H9 (cell line): ENCODE measurements at regions not wholly inside any gene's neighbourhood (a gene's known extent, or its start where the extent isn't known, plus 50 kb on each side); places are given as distances from the start of the nearest gene placed in this dataset.

ENCODE experiments used
- DNase-seq: peaks from one replicate; pipeline ENCODE4 v3.0.0-alpha.2; 2017
- H2AFZ ChIP-seq: one replicate; pipeline ENCODE4 v1.6.1; 2013; ENCODE audit warnings: mild to moderate bottlenecking, low read length, control low read depth, moderate library complexity
- H2AK5ac ChIP-seq: 2 replicates; pipeline ENCODE4 v1.6.1; 2013; ENCODE audit warnings: low read length, control low read depth, mixed read lengths; ENCODE audit not compliant: insufficient read length
- H2BK120ac ChIP-seq: one replicate; pipeline ENCODE4 v1.6.1; 2013; ENCODE audit warnings: low read depth, mild to moderate bottlenecking, low read length, control low read depth, inconsistent platforms; ENCODE audit not compliant: poor library complexity, severe bottlenecking
- H2BK12ac ChIP-seq: 2 replicates; pipeline ENCODE4 v1.6.1; 2013; ENCODE audit warnings: low read length, control low read depth, mixed read lengths, low read depth; ENCODE audit not compliant: insufficient read length
- H2BK15ac ChIP-seq: 2 replicates; pipeline ENCODE4 v1.6.1; 2013; ENCODE audit warnings: low read depth, low read length, control low read depth
- H2BK20ac ChIP-seq: one replicate; pipeline ENCODE4 v1.6.1; 2013; ENCODE audit warnings: low read depth, mild to moderate bottlenecking, low read length, control low read depth, inconsistent platforms; ENCODE audit not compliant: poor library complexity, severe bottlenecking
- H2BK5ac ChIP-seq: 2 replicates; pipeline ENCODE4 v1.6.1; 2013; ENCODE audit warnings: low read length, control low read depth, mixed read lengths; ENCODE audit not compliant: insufficient read length
- H3K14ac ChIP-seq: 2 replicates; pipeline ENCODE4 v1.6.1; 2013; ENCODE audit warnings: low read length, control low read depth; ENCODE audit not compliant: insufficient read depth
- H3K18ac ChIP-seq: 2 replicates; pipeline ENCODE4 v1.6.1; 2013; ENCODE audit warnings: low read depth, mild to moderate bottlenecking, mixed read lengths, low read length, control low read depth; ENCODE audit not compliant: insufficient read length
- H3K23ac ChIP-seq: 2 replicates; pipeline ENCODE4 v1.6.1; 2013; ENCODE audit warnings: low read length, control low read depth, mixed read lengths, low read depth; ENCODE audit not compliant: insufficient read length
- H3K23me2 ChIP-seq: 2 replicates; pipeline ENCODE4 v1.6.1; 2013; ENCODE audit warnings: low read depth, mild to moderate bottlenecking, mixed read lengths, low read length, control low read depth; ENCODE audit not compliant: insufficient read length, poor library complexity, severe bottlenecking
- H3K27ac ChIP-seq: 2 replicates; pipeline ENCODE4 v1.5.1; 2013; ENCODE audit warnings: low read length, control low read depth, mixed read lengths, low read depth; ENCODE audit not compliant: insufficient read length
- H3K27me3 ChIP-seq: 2 replicates; pipeline ENCODE4 v1.6.1; 2013; ENCODE audit warnings: low read length, control low read depth, inconsistent platforms; ENCODE audit not compliant: insufficient read depth
- H3K4ac ChIP-seq: 2 replicates; pipeline ENCODE4 v1.6.1; 2013; ENCODE audit warnings: low read depth, mild to moderate bottlenecking, control low read depth, inconsistent platforms, low read length, moderate library complexity
- H3K4me1 ChIP-seq: 2 replicates; pipeline ENCODE4 v1.6.1; 2013; ENCODE audit warnings: low read length, control low read depth, inconsistent platforms; ENCODE audit not compliant: insufficient read depth
- H3K4me2 ChIP-seq: 2 replicates; pipeline ENCODE4 v1.6.1; 2013; ENCODE audit warnings: low read length, control low read depth, mixed read lengths; ENCODE audit not compliant: insufficient read length, insufficient read depth
- H3K56ac ChIP-seq: 2 replicates; pipeline ENCODE4 v1.6.1; 2013; ENCODE audit warnings: low read depth, mild to moderate bottlenecking, mixed read lengths, low read length, control low read depth; ENCODE audit not compliant: insufficient read length
- H3K79me1 ChIP-seq: 2 replicates; pipeline ENCODE4 v1.6.1; 2013; ENCODE audit warnings: low read depth, mild to moderate bottlenecking, moderate library complexity, low read length, control low read depth, inconsistent platforms; ENCODE audit not compliant: insufficient read depth, poor library complexity, severe bottlenecking
- H3K79me2 ChIP-seq: 2 replicates; pipeline ENCODE4 v1.6.1; 2013; ENCODE audit warnings: low read length, control low read depth, inconsistent platforms; ENCODE audit not compliant: insufficient read depth
- H3K9ac ChIP-seq: 2 replicates; pipeline ENCODE4 v1.6.1; 2013; ENCODE audit warnings: low read length, control low read depth, mixed read lengths; ENCODE audit not compliant: insufficient read length; ENCODE audit errors: extremely low read depth
- H3K9me3 ChIP-seq: one replicate; pipeline ENCODE4 v1.6.1; 2013; ENCODE audit warnings: low read depth, low read length, inconsistent platforms; ENCODE audit not compliant: control insufficient read depth
- H3T11ph ChIP-seq: one replicate; pipeline ENCODE4 v1.6.1; 2013; ENCODE audit warnings: mild to moderate bottlenecking, low read length, control low read depth, inconsistent platforms
- H4K20me1 ChIP-seq: one replicate; pipeline ENCODE4 v1.6.1; 2013; ENCODE audit not compliant: control insufficient read depth, insufficient read length, insufficient read depth
- H4K5ac ChIP-seq: 2 replicates; pipeline ENCODE4 v1.6.1; 2013; ENCODE audit warnings: low read depth, mild to moderate bottlenecking, mixed read lengths, low read length, control low read depth; ENCODE audit not compliant: insufficient read length
- H4K8ac ChIP-seq: replicated peaks from 2 replicates; pipeline ENCODE4 v1.6.1; 2013; ENCODE audit warnings: low read length, control low read depth, mixed read lengths, low read depth; ENCODE audit not compliant: insufficient read length
- H4K91ac ChIP-seq: 2 replicates; pipeline ENCODE4 v1.6.1; 2013; ENCODE audit warnings: low read depth, mild to moderate bottlenecking, moderate library complexity, mixed read lengths, low read length, control low read depth; ENCODE audit not compliant: insufficient read length
- H3K27ac Mint-ChIP-seq, 3 experiments: 2 replicates in 2 of 3; 3 replicates in 1 of 3; pipeline ENCODE4 v1.8.0; 2020 to 2021; ENCODE audit warnings: mixed read lengths in 3 of 3, mild to moderate bottlenecking in 1 of 3, moderate library complexity in 1 of 3
- H3K27me3 Mint-ChIP-seq: 2 replicates; pipeline ENCODE4 v1.8.0; 2021; ENCODE audit warnings: low read depth, mild to moderate bottlenecking, moderate library complexity, mixed read lengths
- H3K36me3 Mint-ChIP-seq, 3 experiments: 2 replicates in 2 of 3; 3 replicates in 1 of 3; pipeline ENCODE4 v1.8.0; 2020 to 2021; ENCODE audit warnings: low read depth in 3 of 3, mixed read lengths in 3 of 3; ENCODE audit not compliant: insufficient read depth in 1 of 3
- H3K4me1 Mint-ChIP-seq, 2 experiments: 2 replicates each; pipeline ENCODE4 v1.8.0; 2020; ENCODE audit warnings: mixed read lengths in 2 of 2
- H3K4me3 Mint-ChIP-seq, 2 experiments: 2 replicates in 1 of 2; 3 replicates in 1 of 2; pipeline ENCODE4 v1.8.0; 2020 to 2021; ENCODE audit warnings: mild to moderate bottlenecking in 2 of 2, mixed read lengths in 2 of 2, moderate library complexity in 1 of 2
- H3K9me3 Mint-ChIP-seq, 2 experiments: 2 replicates in 1 of 2; 3 replicates in 1 of 2; pipeline ENCODE4 v1.8.0; 2020; ENCODE audit warnings: mild to moderate bottlenecking in 2 of 2, mixed read lengths in 2 of 2, moderate library complexity in 1 of 2
- CTCF ChIP-seq: fragments of 200-600 bp; sonication (generic); conservative IDR thresholded peaks from 3 replicates; pipeline ENCODE4 v1.8.0; 2021; ENCODE audit warnings: antibody characterized with exemption, mild to moderate bottlenecking
- WGBS: extraction: QIAGEN DNeasy Blood & Tissue Kit; methylation state at CpG from one replicate; pipeline ENCODE4 v1.1.7; 2013; ENCODE audit warnings: missing lambda C conversion rate, low lambda C conversion rate, mixed read lengths; ENCODE audit not compliant: insufficient read length; ENCODE audit errors: extremely low coverage; 5-methylcytosine and 5-hydroxymethylcytosine counted together

DNA sequence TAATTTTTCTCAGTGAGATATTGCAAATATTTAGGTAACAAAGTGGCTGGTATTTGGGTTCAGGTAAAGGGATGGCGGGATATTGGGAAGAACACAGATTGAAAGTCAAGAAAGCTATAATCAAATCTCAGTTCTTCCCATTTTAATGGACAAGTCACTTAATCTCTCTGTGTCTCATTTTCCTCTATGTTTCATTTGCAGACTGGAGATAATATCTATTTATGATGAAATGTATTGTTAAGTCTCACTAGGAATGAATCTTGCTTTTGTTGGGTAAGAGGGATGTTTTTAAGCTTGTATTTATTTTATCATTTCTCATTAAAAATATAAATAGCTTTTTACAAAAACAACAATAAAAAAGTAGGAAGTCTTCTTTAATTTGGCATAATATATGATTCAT is 175.4 kb downstream of the ISL1 start:
- H3K27ac ChIP-seq, result no peak overlapping the region
- H3K27me3 ChIP-seq, result no peaks in the 10 kb centered on the region
- no peak overlapping the region for H3T11ph ChIP-seq
- Mint-ChIP-seq H3K9me3 (no peaks in the 10 kb centered on the region), H3K27ac (no peak overlapping the region), H3K27me3 (no peaks in the 10 kb centered on the region), H3K36me3 (no peaks in the 10 kb centered on the region), H3K4me1 (no peaks in the 10 kb centered on the region), H3K4me3 (no peak overlapping the region)
- H2AK5ac ChIP-seq, result no peak overlapping the region
- no peak overlapping the region for H3K23ac ChIP-seq
- no peak overlapping the region for H3K14ac ChIP-seq
- H2BK20ac ChIP-seq, result no peak overlapping the region
- no peaks in the 10 kb centered on the region for H3K9me3 ChIP-seq
- H3K79me2 ChIP-seq, result no peaks in the 10 kb centered on the region
- no peak overlapping the region for H2BK120ac ChIP-seq
- no peak overlapping the region for H2AFZ ChIP-seq
- H4K91ac ChIP-seq, result no peak overlapping the region
- no peak overlapping the region for H4K5ac ChIP-seq
- H3K18ac ChIP-seq, result no peak overlapping the region
- no peak overlapping the region for H3K56ac ChIP-seq
- H2BK5ac ChIP-seq, result no peak overlapping the region
- no peaks in the 10 kb centered on the region for H3K79me1 ChIP-seq
- H3K9ac ChIP-seq, result no peak overlapping the region
- H3K4me2 ChIP-seq, result no peak overlapping the region
- no peak overlapping the region for H3K4ac ChIP-seq
- no peak overlapping the region for H2BK15ac ChIP-seq
- H4K20me1 ChIP-seq, result no peaks in the 10 kb centered on the region
- no peak for DNase-seq
- no peaks in the 10 kb centered on the region for H3K4me1 ChIP-seq
- no peak overlapping the region for H2BK12ac ChIP-seq
- TF ChIP-seq CTCF, result no peak
- no CpG with 5 or more reads among the region's 1 CpG for WGBS
- no peak overlapping the region for H4K8ac ChIP-seq
- H3K23me2 ChIP-seq, result no peaks in the 10 kb centered on the region
